Dermis blood vessel endothelial cell (primary cell): ENCODE measurements at regions not wholly inside any gene's neighbourhood (a gene's known extent, or its start where the extent isn't known, plus 50 kb on each side); places are given as distances from the start of the nearest gene placed in this dataset.
"Not testable (repeated sequence)": the region's sequence is repeated elsewhere in the genome, so short reads cannot be mapped to it uniquely, and the experiment has no call there.

ENCODE experiments used
- DNase-seq: peaks from one replicate; pipeline ENCODE4 v3.0.0; 2010

DNA sequence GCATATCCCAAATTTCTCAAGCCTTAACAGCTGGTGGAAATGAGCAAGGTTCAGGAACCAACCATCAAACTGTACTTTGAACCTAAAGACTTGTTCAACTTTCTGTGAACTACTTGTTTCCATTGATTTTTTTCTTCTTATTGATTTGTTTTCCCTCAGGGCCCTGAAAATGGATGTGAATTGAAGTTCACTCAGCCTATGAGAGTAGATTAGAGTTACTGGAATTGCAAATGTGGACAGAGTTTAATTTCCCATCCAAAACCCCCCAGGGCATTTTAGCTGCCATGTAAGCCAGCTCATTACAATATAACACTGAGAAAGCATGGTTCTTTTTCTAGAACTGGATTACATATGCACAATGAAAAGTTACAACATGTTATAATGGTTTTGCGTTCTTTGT is 1105.7 kb downstream of the REEP3 start:
- no peak for DNase-seq

DNA sequence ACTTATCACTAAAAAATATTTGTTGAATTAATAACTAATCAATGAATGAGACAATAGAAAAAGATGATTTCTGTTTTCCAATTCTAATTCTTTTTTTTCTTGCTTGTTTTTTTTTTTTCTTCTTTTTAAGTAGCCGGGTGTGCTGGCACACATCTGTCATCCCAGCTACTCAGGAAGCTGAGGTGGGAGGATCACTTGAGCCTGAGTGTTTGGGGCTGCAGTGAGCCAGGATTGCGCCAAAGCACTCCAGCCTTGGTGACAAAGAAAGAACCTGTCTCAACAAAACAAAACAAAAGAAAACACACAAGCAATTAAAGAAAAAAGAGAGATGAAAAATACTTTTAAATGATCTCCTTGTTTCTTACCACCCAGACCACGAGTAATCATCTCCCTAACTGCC is 1109.3 kb downstream of the REEP3 start:
- DNase-seq: no peak

DNA sequence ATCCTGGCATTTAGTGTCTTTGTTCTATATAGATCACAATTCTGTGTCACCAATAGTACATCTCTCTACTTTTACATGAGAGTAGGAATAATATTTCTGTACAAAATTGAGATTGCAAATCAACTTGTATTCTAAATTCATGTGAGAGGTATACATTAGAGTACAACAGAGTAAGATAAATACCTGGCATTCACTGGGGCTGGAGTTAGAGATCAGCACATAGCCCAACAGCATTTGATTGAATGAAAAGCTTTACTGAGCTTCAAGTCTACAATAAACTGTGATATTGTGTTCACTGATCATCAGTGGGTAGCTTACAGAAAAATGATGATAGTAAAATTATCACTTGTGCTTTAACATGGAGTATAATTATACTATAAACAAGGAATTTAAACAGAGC is 1114.7 kb downstream of the REEP3 start:
- no peak for DNase-seq

DNA sequence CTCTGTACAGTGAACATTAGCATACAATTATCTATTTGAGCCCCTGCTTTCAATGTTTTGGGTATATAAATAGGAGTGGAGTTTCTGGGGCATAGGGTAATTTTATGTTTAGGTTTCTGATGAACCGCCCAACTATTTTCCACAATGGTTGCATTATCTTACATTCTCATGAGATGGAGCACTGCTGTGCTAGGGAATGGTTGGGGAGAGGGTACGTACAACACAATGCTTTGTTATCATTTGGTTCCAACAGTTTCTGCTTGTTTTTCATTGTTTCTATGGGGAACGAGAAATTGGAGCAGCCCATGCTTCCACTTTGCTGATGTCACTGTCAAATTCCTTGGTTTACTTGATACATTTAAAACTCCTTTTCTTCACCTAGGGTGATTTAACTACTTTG is 1115.3 kb downstream of the REEP3 start:
- DNase-seq: no peak

DNA sequence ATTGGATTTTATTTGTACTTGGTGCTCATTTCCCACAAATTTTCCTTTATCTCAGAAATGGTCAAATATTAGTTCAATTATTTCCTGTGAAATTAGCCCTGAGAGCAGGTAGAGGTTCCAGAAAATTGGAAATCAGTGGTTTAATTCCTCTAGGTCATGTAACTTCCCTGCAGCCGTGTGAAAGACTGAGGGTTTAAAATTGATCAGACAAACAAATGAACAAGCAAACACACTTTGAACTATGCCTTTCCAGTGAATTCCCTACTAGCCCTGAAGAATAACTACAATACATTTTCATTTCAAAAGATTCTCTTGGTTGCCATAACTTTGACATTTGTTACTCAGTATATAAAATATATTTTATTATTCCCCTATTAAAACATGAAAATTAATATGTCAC is 1116.7 kb downstream of the REEP3 start:
- DNase-seq: no peak

- no peak for DNase-seq
These were observed 1127.7 kb downstream of the REEP3 start for GRCh38 chr10:64648915-64649314.

- DNase-seq: no peak
These were observed 1137.3 kb downstream of the REEP3 start for GRCh38 chr10:64658528-64658927.

- DNase-seq: no peak
These were observed 1138.1 kb downstream of the REEP3 start for GRCh38 chr10:64659311-64659710.

DNA sequence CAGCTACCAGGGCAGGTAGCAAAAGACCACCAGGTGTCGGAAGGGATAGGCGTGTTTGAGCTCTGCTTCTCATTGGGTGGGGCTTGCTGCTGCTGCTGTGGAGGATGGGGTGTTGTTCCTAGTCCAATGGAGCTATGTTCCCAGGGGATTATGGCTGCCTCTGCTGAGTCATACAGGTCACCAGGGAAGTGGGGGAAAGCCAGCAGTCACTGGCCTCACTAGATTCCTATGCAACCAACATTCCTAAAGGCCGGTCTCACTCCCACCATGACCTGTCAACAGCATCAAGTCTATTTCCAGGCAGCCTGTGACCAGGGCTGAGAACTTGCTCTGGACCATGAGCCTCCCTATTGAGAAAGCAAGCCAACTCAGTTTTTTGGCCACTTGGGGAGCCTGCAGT is 1160.8 kb downstream of the REEP3 start:
- no peak for DNase-seq

GRCh38 chr10:64690194-64690593 is 1169.0 kb downstream of the REEP3 start:
- no peak for DNase-seq

DNA sequence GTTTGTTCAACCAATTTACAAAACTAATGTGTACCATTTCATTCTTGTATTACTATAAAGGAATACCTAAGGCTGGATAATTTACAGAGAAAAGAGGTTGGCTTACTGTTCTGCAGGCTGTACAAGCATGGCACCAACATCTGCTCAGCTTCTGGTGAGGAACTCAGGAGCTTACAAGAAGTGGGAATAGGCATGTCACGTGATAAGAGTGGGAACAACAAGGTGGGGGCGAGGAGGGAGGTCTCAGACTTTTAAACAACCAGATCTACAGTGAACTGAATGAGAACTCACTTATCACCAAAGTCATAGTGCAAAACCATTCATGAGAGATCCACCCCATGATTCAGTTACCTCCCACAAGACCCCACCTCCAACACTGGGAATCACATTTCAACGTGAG is 1178.0 kb downstream of the REEP3 start:
- no peak for DNase-seq

DNA sequence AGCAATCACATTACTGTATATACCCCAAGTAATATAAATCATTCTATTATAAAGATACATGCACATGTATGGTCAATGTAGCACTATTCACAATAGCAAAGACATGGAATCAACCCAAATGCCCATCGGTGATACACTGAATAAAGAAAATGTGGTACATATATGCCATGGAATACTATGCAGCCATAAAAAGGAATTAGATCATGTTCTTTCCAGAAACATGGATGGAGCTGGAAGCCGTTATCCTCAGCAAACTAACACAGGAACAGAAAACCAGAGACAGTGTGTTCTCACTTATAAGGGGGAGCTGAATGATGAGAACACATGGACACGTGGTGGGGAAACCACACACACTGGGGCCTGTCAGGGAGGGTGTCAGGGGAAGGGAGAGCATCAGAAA is 1180.9 kb downstream of the REEP3 start:
- not testable (repeated sequence) for DNase-seq

- no peak for DNase-seq
These were observed 1187.9 kb downstream of the REEP3 start for GRCh38 chr10:64708884-64709681.

- DNase-seq: no peak
These were observed 1205.3 kb downstream of the REEP3 start for GRCh38 chr10:64726466-64726865.

DNA sequence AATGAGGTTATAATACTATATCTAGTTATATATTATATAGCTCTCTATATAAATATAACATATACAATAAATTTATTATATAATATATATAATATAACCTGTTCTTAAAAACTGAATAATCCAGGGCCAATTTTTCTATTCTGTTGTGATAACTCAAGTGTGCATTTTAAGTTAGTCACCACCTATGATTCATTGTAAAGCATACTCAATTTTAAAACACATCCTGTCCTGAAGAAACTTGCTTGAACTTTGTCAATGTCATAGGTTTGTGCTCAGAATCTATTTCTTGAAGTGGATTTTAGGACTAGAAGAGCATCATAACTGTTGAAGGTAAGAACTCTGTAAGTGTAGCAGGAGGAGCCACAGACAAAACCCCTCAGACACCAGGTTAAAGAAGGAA is 1209.8 kb downstream of the REEP3 start:
- no peak for DNase-seq

DNA sequence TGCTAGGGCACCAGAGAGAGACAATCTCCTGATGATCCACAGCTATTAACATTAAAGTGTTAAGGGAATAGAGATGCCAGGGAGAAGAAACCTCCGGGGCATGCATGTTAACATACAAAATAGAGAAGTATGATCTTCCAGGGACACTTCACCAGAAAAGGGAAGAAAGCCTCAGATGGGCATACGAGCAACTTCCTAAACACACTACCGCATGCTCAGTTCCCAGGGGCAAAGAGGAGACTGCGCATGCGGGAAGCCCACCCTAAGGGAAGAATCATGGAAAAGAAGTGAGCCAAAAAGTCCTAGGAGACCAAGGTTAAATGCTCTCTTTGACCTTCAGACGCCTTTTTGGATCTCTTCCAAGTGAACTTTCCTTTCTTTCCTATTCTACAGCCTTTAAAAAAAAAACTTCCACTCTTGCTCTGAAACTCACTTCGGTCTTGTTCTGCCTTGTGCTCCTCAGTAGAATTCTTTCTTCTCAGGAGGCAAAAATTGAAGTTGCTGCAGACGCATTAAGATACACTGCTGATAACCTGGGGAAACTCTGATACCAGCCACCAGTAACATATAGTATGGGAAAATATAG is 1211.3 kb downstream of the REEP3 start:
- no peak for DNase-seq

- peak; percentile 56 for DNase-seq
These were observed 1212.8 kb downstream of the REEP3 start for GRCh38 chr10:64733980-64734379.

- DNase-seq: no peak
These were observed 1217.3 kb downstream of the REEP3 start for GRCh38 chr10:64738462-64738861.

DNA sequence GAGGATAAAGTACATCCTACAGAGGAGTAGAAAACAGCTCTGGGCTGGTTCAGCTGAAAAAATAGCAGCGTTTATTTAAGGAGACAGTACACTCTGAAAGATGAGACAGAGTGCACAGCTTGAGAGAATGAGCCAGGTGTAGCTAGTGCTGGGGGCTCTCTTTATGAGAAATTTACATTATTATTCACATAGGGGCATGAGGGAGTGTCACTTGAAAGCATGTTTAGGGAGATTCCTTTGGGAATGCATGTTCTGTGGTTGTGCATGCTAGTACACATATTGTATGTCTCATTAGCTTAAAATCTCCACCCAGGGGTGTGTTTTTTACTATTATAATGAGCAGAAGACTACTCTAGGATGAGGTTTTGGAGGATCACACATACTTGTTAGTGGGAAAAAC is 1224.4 kb downstream of the REEP3 start:
- no peak for DNase-seq

- DNase-seq: no peak
These were observed 1229.5 kb downstream of the REEP3 start for GRCh38 chr10:64750672-64751071.

DNA sequence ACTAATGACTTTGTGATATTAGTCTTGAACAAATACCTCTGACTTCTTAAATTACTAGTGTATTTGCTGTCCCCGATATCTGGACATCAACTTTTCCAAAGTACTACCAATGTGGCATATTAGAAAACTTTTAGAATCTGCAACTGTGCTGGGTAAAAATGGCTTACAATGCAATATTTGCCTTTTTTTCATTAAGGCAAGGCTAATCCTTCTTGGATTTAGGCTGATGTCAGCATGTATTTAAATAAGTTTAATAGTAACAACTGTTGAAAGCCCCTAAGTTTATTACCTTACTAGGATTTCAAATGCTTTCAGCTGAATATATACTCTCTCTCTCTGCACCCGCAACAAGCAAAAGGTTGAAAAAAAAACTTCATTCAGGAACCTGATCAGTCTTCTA is 1232.3 kb downstream of the REEP3 start:
- DNase-seq: no peak

- no peak for DNase-seq
These were observed 1239.2 kb downstream of the REEP3 start for GRCh38 chr10:64760371-64760770.

GRCh38 chr10:64762861-64763260 is 1241.7 kb downstream of the REEP3 start:
- peak; percentile 2 for DNase-seq

DNA sequence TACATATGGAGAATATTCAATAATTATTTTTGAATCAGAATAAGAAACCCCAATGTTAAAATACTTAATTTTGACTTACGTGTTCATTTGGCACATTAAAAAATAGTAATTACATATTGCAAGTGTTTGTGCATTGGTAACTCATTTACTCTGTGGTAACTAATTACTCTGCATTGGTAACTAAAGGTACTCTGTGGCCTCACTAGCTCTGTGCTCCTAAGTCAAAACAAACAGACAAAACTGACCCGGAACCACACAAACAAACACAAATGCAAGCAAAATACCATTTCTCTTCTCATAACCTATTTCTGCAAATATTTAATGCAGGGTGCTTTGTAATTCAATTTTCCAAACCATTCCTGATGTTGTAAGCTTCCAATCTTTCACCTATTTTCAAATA is 1244.3 kb downstream of the REEP3 start:
- no peak for DNase-seq
